Ramos (cell line): ENCODE measurements at regions not wholly inside any gene's neighbourhood (a gene's known extent, or its start where the extent isn't known, plus 50 kb on each side); places are given as distances from the start of the nearest gene placed in this dataset.

ENCODE experiments used
- in situ Hi-C: fragments of 300-500 bp; cut with MboI; formaldehyde crosslinking; loops from one replicate; pipeline ENCODE4 v1.14.3; 2022; ENCODE audit warnings: low sequenced_read_pairs; ENCODE audit not compliant: unreplicated experiment

GRCh38 chr3:118445036-118445435, 589.6 kb downstream of the IGSF11 start:
- in situ Hi-C loops = no loop called here

DNA sequence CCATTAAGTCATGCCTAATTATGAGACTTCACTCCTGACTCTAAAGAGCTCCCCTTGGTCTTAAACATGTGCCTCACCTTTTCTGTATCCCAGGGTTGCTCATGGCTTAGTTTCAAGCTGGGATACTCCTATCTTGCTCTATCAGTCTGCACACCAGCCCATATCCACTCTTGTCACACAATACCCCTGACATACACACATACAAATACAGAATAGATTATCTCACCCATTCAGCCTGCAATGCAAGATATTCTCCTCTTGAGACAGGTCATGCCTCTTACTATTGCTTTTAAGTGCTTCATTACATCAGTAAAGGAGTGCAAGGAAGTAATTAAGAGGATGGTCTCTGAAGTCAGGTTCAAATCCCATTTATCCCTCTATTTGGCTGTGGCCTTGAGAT, 587.3 kb downstream of the IGSF11 start:
- in situ Hi-C loops = no loop called here

GRCh38 chr3:118466795-118467330, 567.8 kb downstream of the IGSF11 start:
- in situ Hi-C loops = no loop called here

- in situ Hi-C loops = no loop called here
Observed at GRCh38 chr3:118468801-118469200, 565.8 kb downstream of the IGSF11 start.

DNA sequence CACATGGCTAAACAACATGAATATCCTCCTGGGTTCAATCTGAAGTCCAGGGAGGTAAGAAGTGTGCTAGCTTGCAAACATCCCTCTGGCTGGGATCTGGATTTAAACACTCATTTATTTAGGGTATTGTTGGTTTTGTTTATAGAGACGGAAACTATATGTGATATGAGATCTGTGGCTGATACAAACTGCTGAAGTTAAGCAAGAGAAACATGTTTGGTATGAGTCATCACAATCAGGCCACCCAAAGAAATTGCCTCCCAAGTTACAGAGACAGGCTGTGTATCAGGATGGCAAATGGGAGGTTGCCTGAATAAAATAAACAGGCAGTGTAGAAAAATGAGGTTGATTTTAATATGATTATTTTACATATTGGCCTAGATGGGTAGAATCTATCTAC, 562.1 kb downstream of the IGSF11 start:
- in situ Hi-C loops = no loop called here

GRCh38 chr3:118473343-118473742, 561.3 kb downstream of the IGSF11 start:
- in situ Hi-C loops = no loop called here

DNA sequence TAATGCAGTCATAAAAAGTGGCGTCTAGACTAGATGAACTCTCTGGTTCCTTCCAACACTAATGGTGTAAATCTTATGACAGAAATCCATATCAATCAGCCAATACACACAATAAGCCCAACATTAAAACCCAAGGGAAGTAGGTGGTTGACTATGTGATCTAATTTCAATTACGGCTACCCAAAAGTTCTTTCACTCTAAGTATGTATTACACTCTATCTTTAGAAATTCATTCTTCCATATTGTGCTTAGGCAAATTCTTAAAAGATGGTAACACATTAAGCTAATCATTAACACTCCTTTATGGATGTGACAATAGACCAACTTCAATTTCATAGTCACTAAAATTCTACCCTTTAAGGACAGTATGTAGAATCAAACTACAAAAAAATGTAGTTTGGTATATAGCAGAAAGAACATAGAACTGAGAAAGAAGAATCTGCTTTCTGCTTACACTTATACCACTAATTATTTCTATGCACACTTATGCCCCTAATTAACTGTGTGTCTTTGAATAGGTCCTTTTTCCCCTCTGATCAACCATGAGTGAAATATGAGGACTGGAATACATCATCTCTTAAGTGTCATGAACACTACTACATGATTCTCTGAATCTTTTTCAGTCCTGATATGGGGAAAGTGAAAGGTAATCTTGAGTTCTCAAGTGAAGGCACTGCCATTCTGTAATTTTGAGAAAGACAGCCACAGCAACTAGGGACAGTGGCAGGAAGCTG, 557.6 kb downstream of the IGSF11 start:
- in situ Hi-C loops = no loop called here

GRCh38 chr3:118477768-118478167, 556.9 kb downstream of the IGSF11 start:
- in situ Hi-C loops = no loop called here

DNA sequence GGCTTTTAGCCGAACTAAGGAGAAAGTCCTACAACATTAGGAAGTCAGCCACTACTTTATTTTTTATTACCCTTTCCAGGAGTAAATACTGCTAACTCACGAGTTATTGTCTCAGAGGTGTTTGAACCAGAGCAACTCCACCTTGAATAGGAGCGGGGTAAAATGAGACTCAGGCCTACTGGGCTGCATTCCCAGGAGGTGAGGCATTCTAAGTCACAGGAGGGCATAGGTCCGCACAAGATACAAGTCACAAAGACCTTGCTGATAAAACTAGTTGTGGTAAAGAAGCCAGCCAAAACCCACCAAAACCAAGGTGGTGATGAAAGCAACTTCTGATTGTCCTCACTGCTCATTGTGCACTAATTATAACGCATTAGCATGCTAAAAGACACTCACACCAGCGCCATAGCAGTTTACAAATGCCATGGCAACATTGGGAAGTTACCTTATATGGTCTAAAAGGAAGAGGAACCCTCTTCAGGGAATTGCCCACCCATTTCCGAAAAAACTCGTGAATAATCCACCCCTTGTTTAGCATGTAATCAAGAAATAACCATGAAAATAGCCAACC, 555.9 kb downstream of the IGSF11 start:
- in situ Hi-C loops = no loop called here

DNA sequence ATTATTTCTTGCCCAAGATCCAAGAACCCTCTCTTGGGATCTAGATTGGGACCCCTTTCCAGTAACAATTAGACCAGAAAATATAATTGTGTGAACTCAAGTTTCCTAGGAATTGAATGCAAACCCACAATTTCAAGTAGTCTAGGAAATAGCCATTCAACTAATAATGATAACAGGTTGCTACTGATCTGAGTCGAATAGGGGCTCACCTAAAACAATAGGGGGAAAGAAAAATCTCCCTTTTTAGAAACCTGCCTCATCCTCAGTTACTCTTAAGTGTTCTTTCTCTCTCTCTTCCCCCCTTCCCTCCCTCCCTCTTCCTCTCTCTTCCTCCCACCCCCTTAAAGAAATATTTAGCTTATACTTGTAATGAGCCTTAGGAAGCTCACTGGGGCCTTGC, 555.3 kb downstream of the IGSF11 start:
- in situ Hi-C loops = no loop called here

GRCh38 chr3:118480101-118480860, 554.4 kb downstream of the IGSF11 start:
- in situ Hi-C loops = no loop called here

- in situ Hi-C loops = no loop called here
Observed at GRCh38 chr3:118485693-118486092, 549.0 kb downstream of the IGSF11 start.

- in situ Hi-C loops = no loop called here
Observed at GRCh38 chr3:118487734-118488133, 546.9 kb downstream of the IGSF11 start.

- in situ Hi-C loops = no loop called here
Observed at GRCh38 chr3:118488732-118489131, 545.9 kb downstream of the IGSF11 start.

DNA sequence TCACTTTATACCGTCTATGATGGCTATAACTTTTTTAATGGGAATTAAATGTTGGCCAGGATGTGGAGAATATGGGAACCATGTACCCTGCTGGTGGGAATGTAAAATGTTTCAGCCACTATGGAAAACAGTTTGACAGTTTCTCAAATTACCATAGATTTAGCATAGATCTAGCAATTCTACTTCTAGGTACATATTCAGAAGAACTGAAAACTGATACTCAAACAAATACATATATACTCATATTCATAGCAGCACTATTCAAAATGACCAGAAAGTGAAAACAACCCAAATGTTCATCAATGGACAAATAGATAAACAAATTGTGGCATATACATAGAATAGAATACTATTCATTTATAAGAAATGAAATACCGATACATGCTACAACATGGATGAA, 539.4 kb downstream of the IGSF11 start:
- in situ Hi-C loops = no loop called here

GRCh38 chr3:118497274-118497673, 537.4 kb downstream of the IGSF11 start:
- in situ Hi-C loops = no loop called here

DNA sequence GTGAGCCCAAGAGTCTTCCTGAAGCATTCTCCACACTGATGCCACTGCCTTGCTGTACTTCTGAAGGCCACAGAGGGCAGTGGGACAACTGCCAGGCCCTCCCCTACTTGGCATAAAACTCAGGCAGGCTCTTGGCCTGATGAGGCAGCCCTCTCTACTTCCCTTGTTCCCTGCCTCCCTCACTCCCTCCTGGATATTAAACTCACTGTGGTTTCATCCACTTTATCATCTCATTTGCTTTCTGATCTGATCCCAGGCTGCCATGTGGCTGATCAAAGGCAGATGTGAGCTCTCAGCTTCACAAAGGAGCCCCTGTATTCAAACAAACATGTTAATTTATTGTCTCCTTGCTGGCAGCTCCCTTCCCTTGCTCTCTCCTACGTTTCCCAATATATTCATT, 533.5 kb downstream of the IGSF11 start:
- in situ Hi-C loops = no loop called here

- in situ Hi-C loops = no loop called here
Observed at GRCh38 chr3:118504906-118505305, 529.7 kb downstream of the IGSF11 start.

- in situ Hi-C loops = no loop called here
Observed at GRCh38 chr3:118505784-118506183, 528.9 kb downstream of the IGSF11 start.

GRCh38 chr3:118511402-118511801, 523.2 kb downstream of the IGSF11 start:
- in situ Hi-C loops = no loop called here

GRCh38 chr3:118512301-118512700, 522.3 kb downstream of the IGSF11 start:
- in situ Hi-C loops = no loop called here
